ENCODE measurements at regions not wholly inside any gene's neighbourhood (a gene's known extent, or its start where the extent isn't known, plus 50 kb on each side); places are given as distances from the start of the nearest gene placed in this dataset.
"Not testable (repeated sequence)": the region's sequence is repeated elsewhere in the genome, so short reads cannot be mapped to it uniquely, and the experiment has no call there.

GRCh38 chr5:166724284-166724683 is 1567.2 kb upstream of the WWC1 start:
- DNase-seq (ENCODE audit: low spot score) (no peak), FAIRE-seq (no peak)

GRCh38 chr5:166725593-166725992 is 1565.9 kb upstream of the WWC1 start:
- no peak for FAIRE-seq
- DNase-seq (ENCODE audit: low spot score): no peak

DNA sequence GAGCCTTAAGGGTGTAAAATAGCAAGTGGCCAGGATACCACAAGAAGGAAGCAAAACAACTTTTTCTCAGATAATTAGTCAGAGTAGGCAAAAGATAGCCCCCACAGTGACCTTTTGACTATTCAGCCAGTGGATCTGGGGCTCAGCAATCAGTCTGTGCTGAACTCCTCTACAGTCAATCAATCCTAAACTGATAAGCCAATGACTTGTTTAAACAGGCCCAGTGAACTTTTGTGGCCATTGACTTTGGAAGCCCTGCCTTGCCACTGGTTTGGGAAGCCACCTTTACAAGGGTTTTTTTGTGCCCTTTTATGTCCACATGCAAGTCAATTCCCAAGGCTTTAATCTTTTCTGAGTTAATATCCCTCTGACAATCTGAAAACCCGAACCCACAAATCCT is 1565.0 kb upstream of the WWC1 start:
- FAIRE-seq (no peak), DNase-seq (ENCODE audit: low spot score) (no peak)

DNA sequence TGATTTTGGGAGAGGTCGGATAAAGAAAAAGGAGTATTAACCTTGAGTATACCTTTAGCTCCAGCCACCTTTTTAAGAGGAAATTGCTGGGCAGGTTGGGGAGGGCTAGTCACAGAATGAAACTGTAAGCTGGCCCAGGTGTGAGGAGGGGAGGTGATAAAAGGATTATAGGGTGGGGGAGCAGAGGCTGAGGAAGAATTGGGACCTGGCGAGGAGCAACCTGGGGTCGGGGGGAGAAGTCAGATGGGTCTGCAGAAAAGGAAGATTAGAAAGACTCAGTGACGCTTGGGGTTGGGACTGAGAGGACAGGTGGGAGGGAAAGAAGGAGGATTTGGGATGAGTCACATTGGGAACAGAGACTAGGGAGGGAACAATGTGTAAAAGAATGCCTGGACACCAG is 1548.5 kb upstream of the WWC1 start:
- not testable (repeated sequence) for FAIRE-seq; DNase-seq (ENCODE audit: low spot score)

- DNase-seq (ENCODE audit: low spot score): no peak
- FAIRE-seq: no peak
Observed at GRCh38 chr5:166746506-166746905, 1544.9 kb upstream of the WWC1 start.

- no peak for FAIRE-seq
Observed at GRCh38 chr5:166750376-166750775, 1541.1 kb upstream of the WWC1 start.

GRCh38 chr5:166758151-166758550 is 1533.3 kb upstream of the WWC1 start:
- no peak for FAIRE-seq

More at GRCh38 chr5:166750376-166750775, 1541.1 kb upstream of the WWC1 start:
- DNase-seq (ENCODE audit: low spot score): no peak

DNA sequence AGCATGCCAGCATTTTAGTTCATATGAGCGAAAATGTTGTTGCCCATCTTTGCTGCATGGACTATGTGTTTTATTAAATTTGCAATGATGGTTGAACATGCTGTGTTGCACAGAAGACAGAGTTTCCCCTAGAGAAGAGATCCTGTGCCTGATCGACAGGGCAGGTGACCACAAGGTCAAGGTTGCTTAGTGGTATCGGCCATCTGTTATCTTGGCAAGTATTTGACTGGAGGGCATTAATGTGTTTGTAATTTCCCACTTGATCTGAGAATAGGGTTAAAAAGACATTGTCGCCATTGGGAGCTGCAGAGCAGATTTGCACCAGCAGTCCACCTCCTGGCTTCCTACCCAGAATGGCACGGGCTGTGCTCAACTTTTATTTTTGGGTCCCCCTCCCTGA is 1523.6 kb upstream of the WWC1 start:
- FAIRE-seq (no peak), DNase-seq (ENCODE audit: low spot score) (no peak)

More at GRCh38 chr5:166758151-166758550, 1533.3 kb upstream of the WWC1 start:
- DNase-seq (ENCODE audit: low spot score): no peak

GRCh38 chr5:166768536-166768935 is 1522.9 kb upstream of the WWC1 start:
- FAIRE-seq (no peak), DNase-seq (ENCODE audit: low spot score) (no peak)

DNA sequence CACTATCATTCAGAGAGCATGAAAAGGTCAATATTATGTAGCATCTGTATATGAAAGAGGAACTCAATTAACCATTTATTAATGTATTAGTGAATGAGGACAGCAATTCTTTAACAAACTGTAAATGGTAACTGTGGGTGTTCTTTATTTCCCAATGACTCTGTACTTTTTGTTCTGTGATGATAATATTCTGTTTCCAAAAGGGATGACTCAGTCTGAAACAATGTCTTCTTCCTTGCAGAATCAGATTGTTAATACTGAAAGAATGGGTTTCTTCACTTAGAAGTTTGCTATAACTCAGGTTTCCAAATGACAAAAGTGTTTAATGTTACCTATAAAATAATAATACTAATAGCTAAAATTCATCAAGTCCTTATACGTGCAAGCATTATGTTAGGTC is 1518.7 kb upstream of the WWC1 start:
- DNase-seq (ENCODE audit: low spot score): no peak
- no peak for FAIRE-seq

GRCh38 chr5:166781737-166782136 is 1509.7 kb upstream of the WWC1 start:
- DNase-seq (ENCODE audit: low spot score) (no peak), FAIRE-seq (no peak)

- no peak for DNase-seq (ENCODE audit: low spot score)
- no peak for FAIRE-seq
Observed at GRCh38 chr5:166784545-166785078, 1506.8 kb upstream of the WWC1 start.

DNA sequence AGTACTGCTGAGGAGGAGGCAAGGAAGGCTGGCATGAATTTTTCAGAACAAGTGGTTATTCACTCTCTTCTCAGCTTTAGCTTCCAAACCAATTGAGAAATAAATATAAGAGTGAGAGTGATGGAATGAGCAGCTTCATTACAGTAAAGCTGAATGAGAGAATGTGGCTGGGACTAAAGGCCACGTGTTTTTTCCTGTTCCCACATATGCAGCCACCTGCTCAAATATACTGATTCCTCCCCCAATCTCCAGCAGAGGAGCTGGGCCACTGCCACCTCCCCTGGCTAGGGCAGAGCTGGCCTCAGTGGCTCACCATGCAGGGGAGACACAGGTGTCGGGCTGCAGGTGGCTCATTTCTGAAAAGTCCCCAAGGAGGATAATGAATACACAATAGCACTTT is 1505.3 kb upstream of the WWC1 start:
- FAIRE-seq (no peak), DNase-seq (ENCODE audit: low spot score) (no peak)

DNA sequence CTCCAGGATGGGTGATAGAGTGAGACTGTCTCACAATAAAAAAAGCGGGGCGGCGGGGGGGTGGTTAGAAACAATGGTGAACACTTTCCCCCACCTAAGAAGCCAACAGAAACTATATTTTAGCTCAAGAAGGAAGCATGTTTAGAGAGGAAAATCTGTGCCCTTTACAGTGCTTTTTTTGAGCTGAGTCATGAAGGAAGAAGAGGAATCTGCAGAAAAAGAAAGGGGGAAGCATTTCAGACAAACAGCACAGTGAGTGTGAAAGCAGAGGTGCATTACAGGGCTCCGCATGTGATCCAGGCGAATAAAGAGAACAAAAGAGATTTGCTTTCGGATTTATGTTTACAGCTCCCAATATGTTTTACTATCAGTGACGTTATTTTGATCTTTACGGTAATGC is 1504.6 kb upstream of the WWC1 start:
- no peak for FAIRE-seq
- DNase-seq (ENCODE audit: low spot score): no peak

DNA sequence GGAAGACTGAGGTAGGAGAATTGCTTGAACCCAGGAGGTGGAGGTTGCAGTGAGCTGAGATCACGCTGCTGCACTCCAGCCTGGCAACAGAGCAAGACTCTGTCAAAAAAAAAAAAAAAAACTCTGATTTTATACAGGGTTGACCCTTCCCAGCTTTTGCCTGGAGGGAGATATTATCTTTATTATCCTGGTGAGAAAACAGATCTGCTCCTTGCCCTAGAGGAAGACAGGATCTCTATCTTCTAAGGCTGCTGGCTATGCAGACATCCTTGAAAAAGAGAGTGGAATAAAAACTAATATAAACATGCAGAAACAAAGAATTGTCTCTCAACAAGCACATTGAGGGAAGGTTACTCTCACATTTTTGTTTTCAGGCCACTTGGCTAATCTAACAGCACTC is 1503.4 kb upstream of the WWC1 start:
- no peak for FAIRE-seq
- DNase-seq (ENCODE audit: low spot score): no peak

DNA sequence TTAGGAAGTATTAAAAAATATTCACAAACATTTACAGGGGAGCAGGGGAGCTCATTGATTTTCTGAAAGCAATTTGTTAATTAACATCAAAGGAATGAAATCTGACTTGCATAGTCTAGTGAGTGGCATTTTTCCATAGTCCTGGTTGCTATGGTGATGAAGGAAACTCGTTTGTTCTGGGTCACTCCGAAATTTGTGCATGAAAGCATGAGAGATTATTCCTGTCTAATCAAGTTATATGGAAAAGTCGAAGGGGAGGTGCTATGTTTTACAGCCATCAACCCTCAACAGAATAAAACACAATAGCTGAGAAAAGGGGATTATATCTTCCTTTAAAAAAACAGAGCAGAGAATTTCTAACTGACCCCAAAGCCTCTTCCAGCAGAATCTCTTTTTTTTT is 1495.7 kb upstream of the WWC1 start:
- FAIRE-seq (no peak), DNase-seq (ENCODE audit: low spot score) (no peak)

GRCh38 chr5:166803058-166803457 is 1488.4 kb upstream of the WWC1 start:
- DNase-seq (ENCODE audit: low spot score): no peak
- no peak for FAIRE-seq

DNA sequence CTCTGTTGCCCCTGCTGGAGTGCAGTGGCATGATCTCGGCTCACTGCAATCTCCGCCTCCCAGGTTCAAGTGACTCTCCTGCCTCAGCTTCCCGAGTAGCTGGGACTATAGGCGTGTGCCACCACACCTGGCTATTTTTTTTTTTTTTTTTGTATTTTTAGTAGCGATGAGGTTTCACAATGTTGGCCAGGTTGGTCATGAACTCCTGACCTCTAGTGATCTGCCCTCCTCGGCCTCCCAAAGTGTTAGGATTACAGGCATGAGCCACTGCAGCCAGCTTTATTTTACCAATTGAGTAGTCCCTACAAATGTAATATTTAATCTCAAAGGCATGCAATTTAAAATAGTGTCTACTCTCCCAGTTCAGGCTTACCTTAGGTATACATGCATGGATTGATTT is 1487.2 kb upstream of the WWC1 start:
- not testable (repeated sequence) for FAIRE-seq

GRCh38 chr5:166804693-166805092 is 1486.8 kb upstream of the WWC1 start:
- FAIRE-seq; DNase-seq (ENCODE audit: low spot score): not testable (repeated sequence)

More for the DNA sequence above, 1487.2 kb upstream of the WWC1 start:
- DNase-seq (ENCODE audit: low spot score): not testable (repeated sequence)

DNA sequence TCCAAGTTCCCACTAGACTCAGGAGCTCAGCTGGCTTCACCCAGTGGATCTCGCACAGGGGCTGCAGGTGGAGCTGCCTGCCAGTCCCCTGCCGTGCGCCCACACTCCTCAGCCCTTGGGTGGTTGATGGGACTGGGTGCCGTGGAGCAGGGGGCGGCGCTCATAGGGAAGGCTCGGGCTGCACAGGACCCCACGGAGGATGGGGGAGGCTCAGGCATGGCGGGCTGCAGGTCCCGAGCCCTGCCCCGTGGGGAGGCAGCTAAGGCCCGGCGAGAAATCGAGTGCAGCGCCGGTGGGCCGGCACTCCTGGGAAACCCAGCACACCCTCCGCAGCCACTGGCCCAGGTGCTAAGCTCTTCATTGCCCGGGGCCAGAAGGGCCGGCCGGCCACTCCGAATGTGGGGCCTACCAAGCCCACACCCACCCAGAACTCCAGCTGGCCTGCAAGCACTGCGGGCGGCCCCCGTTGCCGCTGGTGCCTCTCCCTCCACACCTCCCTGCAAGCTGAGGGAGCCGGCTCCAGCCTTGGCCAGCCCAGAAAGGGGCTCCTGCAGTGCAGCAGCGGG is 1481.3 kb upstream of the WWC1 start:
- DNase-seq (ENCODE audit: low spot score); FAIRE-seq: not testable (repeated sequence)

DNA sequence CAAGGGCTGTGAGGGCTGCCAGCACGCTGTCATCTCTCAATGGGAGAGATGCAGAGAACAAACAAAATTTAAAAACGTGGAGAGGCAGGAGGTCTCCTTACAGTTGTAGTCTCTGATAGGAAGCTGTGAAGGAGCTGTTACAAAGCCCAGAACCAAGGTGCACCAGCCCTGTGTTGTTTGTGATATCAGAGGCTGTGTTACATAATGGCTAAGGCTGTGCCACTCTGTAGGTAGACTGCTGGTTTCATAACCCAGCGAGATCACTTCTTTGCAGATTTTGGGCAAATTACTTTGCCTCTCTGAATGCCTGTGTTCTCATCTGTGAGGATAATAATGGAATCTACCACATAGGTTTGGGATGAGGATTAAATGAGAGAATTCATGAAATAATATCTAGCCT is 1480.7 kb upstream of the WWC1 start:
- DNase-seq (ENCODE audit: low spot score): no peak
- FAIRE-seq: no peak

DNA sequence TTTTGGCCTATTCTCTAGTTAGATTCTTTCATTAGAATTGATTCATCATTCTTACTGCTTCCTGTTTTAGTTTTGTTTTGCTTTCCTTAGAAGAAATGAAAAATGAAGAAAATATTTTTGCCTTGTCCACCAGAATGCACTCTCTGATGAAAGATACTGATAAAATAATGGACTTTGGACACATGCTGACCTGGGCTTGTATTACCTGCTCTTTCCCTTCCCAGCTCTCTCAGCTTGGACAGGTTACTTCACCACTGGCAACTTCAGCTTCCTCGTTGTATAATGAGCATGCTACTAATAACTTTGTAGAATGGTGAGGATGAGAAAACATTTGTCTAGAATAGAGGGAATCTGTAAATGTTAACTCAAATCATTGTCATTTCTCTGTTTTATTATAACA is 1468.1 kb upstream of the WWC1 start:
- FAIRE-seq: no peak

DNA sequence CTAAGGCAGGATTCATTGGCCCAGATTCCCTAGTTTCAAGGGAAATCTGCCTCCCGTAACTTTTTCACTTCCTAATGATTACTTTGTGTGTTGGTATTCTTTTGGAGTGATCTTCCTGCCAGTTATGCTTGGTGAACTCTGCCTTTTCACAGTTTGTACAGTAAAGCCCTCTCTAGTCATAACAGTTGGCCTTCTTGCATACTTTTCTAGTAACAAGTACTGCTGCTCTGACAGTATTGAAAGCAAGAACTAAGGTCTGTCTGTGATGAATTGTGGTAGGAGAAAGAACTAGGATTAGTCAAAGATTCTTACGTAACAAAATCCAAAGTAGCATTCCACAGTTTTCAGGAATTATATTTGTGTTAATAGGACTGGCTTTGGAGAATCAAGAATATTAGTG is 1457.2 kb upstream of the WWC1 start:
- FAIRE-seq: no peak
- no peak for DNase-seq (ENCODE audit: low spot score)

More for the DNA sequence above, 1468.1 kb upstream of the WWC1 start:
- no peak for DNase-seq (ENCODE audit: low spot score)

- no peak for DNase-seq (ENCODE audit: low spot score)
- FAIRE-seq: no peak
Observed at GRCh38 chr5:166845044-166845443, 1446.4 kb upstream of the WWC1 start.

Data from RCC 7860 (cell line).